ENCODE measurements at regions not wholly inside any gene's neighbourhood (a gene's known extent, or its start where the extent isn't known, plus 50 kb on each side); places are given as distances from the start of the nearest gene placed in this dataset.

DNA sequence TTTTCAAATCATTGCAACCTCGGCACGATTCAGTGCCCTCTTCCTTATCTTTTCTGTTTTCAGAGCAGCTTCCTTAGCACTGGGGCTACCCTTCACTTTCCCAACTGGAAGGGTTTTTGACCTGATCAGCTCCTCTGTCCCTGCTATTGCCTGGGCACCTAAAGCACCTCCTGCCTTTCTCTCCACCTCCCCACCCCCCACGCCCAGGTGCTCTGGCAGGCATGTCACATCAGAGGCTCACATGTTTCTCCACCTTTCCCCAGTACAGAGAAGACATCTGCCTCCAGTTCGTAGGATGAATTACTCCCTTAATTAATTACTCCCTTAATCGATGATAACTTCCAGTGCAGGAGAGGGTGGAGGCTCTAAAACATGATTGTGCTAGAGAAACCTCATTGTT lies 88.7 kb upstream of the LCLAT1 start:
- peaks cover 5 to 24% of the 10 kb centered on the region in 2 donors for H3K4me1 ChIP-seq (ENCODE audit: control insufficient read depth in 1 of 2, insufficient read depth in 2 of 2, low read length in 2 of 2)
- H3K4me3 ChIP-seq (ENCODE audit: low read depth in 1 of 2, low read length in 2 of 2): no peak overlapping the region
- H3K36me3 ChIP-seq (ENCODE audit: control insufficient read depth in 1 of 2, insufficient read depth in 2 of 2, low read length in 2 of 2): no peaks in the 10 kb centered on the region
- no peaks in the 10 kb centered on the region for H3K27me3 ChIP-seq (ENCODE audit: low read depth, low read length)
- H3K27ac ChIP-seq (ENCODE audit: low read length): no peak overlapping the region
- no peaks in the 10 kb centered on the region for H3K9me3 ChIP-seq (ENCODE audit: control insufficient read depth in 1 of 2, low read length in 2 of 2)

DNA sequence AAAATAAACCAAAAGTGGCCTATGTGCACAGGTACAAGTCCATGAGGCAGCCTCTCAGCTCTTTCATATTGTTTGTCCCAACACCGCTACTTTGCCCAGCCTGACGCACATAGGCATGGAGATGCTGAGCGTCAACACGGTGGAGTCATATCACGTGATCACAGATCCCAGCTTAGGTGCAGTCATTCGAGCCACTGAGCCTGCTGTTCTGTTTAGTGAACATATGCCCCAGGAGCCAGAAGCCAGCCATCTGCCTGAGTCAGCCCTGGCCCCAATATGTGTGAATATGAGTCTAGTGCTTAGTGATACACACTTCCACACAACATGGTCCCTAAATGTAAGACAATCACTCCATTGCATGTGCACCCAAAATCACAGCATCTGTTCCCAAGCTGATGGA lies 88.2 kb upstream of the LCLAT1 start:
- Histone ChIP-seq H3K27ac (ENCODE audit: low read length) (no peak overlapping the region), H3K9me3 (ENCODE audit: control insufficient read depth in 1 of 2, low read length in 2 of 2) (no peaks in the 10 kb centered on the region), H3K4me3 (ENCODE audit: low read depth in 1 of 2, low read length in 2 of 2) (no peak overlapping the region), H3K4me1 (ENCODE audit: control insufficient read depth in 1 of 2, insufficient read depth in 2 of 2, low read length in 2 of 2) (peaks cover 5 to 25% of the 10 kb centered on the region in 2 donors), H3K27me3 (ENCODE audit: low read depth, low read length) (no peaks in the 10 kb centered on the region), H3K36me3 (ENCODE audit: control insufficient read depth in 1 of 2, insufficient read depth in 2 of 2, low read length in 2 of 2) (no peaks in the 10 kb centered on the region)

DNA sequence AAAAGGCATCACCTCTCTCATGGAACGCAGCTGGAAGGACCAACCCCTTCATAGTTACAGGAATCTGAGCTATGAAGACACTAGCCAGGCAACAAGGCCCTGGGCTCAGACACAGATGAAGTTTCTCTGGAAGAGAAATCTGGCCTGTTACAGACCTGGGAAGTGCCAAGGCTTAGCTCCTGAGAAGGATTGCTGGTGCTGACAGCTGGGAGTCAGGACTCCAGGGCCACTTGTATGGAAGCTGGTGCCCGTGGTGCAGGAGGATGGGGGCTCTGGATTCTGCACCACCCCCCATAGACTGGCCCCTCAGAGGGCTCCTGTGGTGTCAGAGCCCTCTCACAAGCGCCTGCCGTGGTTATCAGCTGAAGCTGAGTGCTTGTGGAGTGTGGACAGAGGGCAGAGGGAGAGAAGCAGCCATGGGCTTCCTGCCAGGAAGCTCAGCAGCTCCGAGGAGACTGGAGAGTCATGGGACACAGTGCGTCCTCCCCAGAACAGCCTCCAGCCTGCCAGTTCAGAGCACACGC lies 87.3 kb upstream of the LCLAT1 start:
- H3K36me3 ChIP-seq (ENCODE audit: control insufficient read depth in 1 of 2, insufficient read depth in 2 of 2, low read length in 2 of 2): no peaks in the 10 kb centered on the region
- peak overlapping the region; percentile 62 for H3K27ac ChIP-seq (ENCODE audit: low read length)
- peak overlapping the region in 1 of 2 donors; percentile 6 for H3K4me3 ChIP-seq (ENCODE audit: low read depth in 1 of 2, low read length in 2 of 2)
- H3K9me3 ChIP-seq (ENCODE audit: control insufficient read depth in 1 of 2, low read length in 2 of 2): no peaks in the 10 kb centered on the region
- peaks cover 5 to 25% of the 10 kb centered on the region in 2 donors for H3K4me1 ChIP-seq (ENCODE audit: control insufficient read depth in 1 of 2, insufficient read depth in 2 of 2, low read length in 2 of 2)
- H3K27me3 ChIP-seq (ENCODE audit: low read depth, low read length): no peaks in the 10 kb centered on the region

- H3K4me1 ChIP-seq (ENCODE audit: control insufficient read depth in 1 of 2, insufficient read depth in 2 of 2, low read length in 2 of 2): peaks cover 5 to 34% of the 10 kb centered on the region in 2 donors
Observed at GRCh38 chr2:30361751-30362394, 85.2 kb upstream of the LCLAT1 start.

GRCh38 chr2:30362468-30363081 lies 84.5 kb upstream of the LCLAT1 start:
- Histone ChIP-seq H3K27ac (ENCODE audit: low read length) (peak overlapping the region; percentile 33), H3K36me3 (ENCODE audit: control insufficient read depth in 1 of 2, insufficient read depth in 2 of 2, low read length in 2 of 2) (no peaks in the 10 kb centered on the region), H3K4me3 (ENCODE audit: low read depth in 1 of 2, low read length in 2 of 2) (no peak overlapping the region), H3K27me3 (ENCODE audit: low read depth, low read length) (no peaks in the 10 kb centered on the region), H3K9me3 (ENCODE audit: control insufficient read depth in 1 of 2, low read length in 2 of 2) (no peaks in the 10 kb centered on the region), H3K4me1 (ENCODE audit: control insufficient read depth in 1 of 2, insufficient read depth in 2 of 2, low read length in 2 of 2) (peaks cover 5 to 34% of the 10 kb centered on the region in 2 donors)

More at GRCh38 chr2:30361751-30362394, 85.2 kb upstream of the LCLAT1 start:
- Histone ChIP-seq H3K4me3 (ENCODE audit: low read depth in 1 of 2, low read length in 2 of 2) (no peak overlapping the region), H3K27ac (ENCODE audit: low read length) (no peak overlapping the region), H3K9me3 (ENCODE audit: control insufficient read depth in 1 of 2, low read length in 2 of 2) (no peaks in the 10 kb centered on the region), H3K27me3 (ENCODE audit: low read depth, low read length) (no peaks in the 10 kb centered on the region), H3K36me3 (ENCODE audit: control insufficient read depth in 1 of 2, insufficient read depth in 2 of 2, low read length in 2 of 2) (no peaks in the 10 kb centered on the region)

- Histone ChIP-seq H3K4me3 (ENCODE audit: low read depth in 1 of 2, low read length in 2 of 2) (no peak overlapping the region), H3K27ac (ENCODE audit: low read length) (no peak overlapping the region), H3K27me3 (ENCODE audit: low read depth, low read length) (no peaks in the 10 kb centered on the region), H3K36me3 (ENCODE audit: control insufficient read depth in 1 of 2, insufficient read depth in 2 of 2, low read length in 2 of 2) (no peaks in the 10 kb centered on the region), H3K9me3 (ENCODE audit: control insufficient read depth in 1 of 2, low read length in 2 of 2) (no peaks in the 10 kb centered on the region), H3K4me1 (ENCODE audit: control insufficient read depth in 1 of 2, insufficient read depth in 2 of 2, low read length in 2 of 2) (peaks cover 5 to 34% of the 10 kb centered on the region in 2 donors)
Observed at GRCh38 chr2:30363406-30363805, 83.6 kb upstream of the LCLAT1 start.

DNA sequence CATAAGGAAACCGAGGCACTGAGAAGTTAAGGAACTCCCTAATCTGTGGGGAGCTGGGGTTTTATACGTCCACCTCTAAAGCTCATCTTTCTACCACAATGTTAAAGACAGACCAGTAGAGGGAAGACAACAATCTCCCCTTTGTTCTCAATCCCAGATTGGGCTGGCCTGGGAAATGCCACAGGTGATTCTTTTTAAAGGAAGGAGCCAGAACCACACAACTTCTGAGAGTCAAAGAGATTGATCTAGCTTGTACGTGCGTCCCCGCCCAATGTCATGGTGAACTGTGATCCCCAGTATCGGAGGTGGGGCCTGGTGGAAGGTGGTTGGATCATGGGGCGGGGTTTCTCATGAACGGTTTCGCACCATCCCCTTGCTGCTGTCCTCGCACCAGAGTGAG lies 81.8 kb upstream of the LCLAT1 start:
- Histone ChIP-seq H3K4me1 (ENCODE audit: control insufficient read depth in 1 of 2, insufficient read depth in 2 of 2, low read length in 2 of 2) (peaks cover 0 to 24% of the 10 kb centered on the region in 2 donors), H3K4me3 (ENCODE audit: low read depth in 1 of 2, low read length in 2 of 2) (no peak overlapping the region), H3K27me3 (ENCODE audit: low read depth, low read length) (no peaks in the 10 kb centered on the region), H3K27ac (ENCODE audit: low read length) (no peak overlapping the region), H3K36me3 (ENCODE audit: control insufficient read depth in 1 of 2, insufficient read depth in 2 of 2, low read length in 2 of 2) (no peaks in the 10 kb centered on the region), H3K9me3 (ENCODE audit: control insufficient read depth in 1 of 2, low read length in 2 of 2) (no peaks in the 10 kb centered on the region)

- Histone ChIP-seq H3K4me1 (ENCODE audit: control insufficient read depth in 1 of 2, insufficient read depth in 2 of 2, low read length in 2 of 2) (peaks cover 0 to 21% of the 10 kb centered on the region in 2 donors), H3K9me3 (ENCODE audit: control insufficient read depth in 1 of 2, low read length in 2 of 2) (no peaks in the 10 kb centered on the region), H3K27me3 (ENCODE audit: low read depth, low read length) (no peaks in the 10 kb centered on the region), H3K36me3 (ENCODE audit: control insufficient read depth in 1 of 2, insufficient read depth in 2 of 2, low read length in 2 of 2) (no peaks in the 10 kb centered on the region), H3K27ac (ENCODE audit: low read length) (no peak overlapping the region), H3K4me3 (ENCODE audit: low read depth in 1 of 2, low read length in 2 of 2) (no peak overlapping the region)
Observed at GRCh38 chr2:30366199-30366691, 80.8 kb upstream of the LCLAT1 start.

GRCh38 chr2:30367232-30368070 lies 79.6 kb upstream of the LCLAT1 start:
- H3K36me3 ChIP-seq (ENCODE audit: control insufficient read depth in 1 of 2, insufficient read depth in 2 of 2, low read length in 2 of 2): no peaks in the 10 kb centered on the region
- H3K4me3 ChIP-seq (ENCODE audit: low read depth in 1 of 2, low read length in 2 of 2): no peak overlapping the region
- H3K9me3 ChIP-seq (ENCODE audit: control insufficient read depth in 1 of 2, low read length in 2 of 2): no peaks in the 10 kb centered on the region
- peaks cover 0 to 15% of the 10 kb centered on the region in 2 donors for H3K4me1 ChIP-seq (ENCODE audit: control insufficient read depth in 1 of 2, insufficient read depth in 2 of 2, low read length in 2 of 2)
- H3K27me3 ChIP-seq (ENCODE audit: low read depth, low read length): no peaks in the 10 kb centered on the region
- H3K27ac ChIP-seq (ENCODE audit: low read length): no peak overlapping the region

DNA sequence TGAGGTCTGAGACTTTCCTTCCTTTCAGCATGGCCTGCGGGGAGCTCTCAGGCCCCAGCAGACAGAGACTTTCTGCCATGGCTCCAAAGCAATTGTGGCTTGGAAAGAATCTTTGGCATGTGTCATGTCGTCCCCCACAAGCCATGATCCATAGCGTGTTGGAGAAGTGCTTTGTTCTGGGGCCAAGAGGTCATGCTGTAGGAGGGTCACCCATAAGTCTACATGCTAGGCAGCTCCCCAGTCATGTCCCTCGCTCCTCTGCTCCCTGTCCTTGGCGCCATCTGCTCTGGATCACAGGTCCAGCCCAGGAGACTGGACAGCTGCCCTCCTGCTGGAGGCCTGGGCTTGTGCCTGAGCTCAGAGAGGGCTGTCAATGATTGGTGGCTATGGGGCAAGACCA lies 78.8 kb upstream of the LCLAT1 start:
- H3K4me1 ChIP-seq (ENCODE audit: control insufficient read depth in 1 of 2, insufficient read depth in 2 of 2, low read length in 2 of 2): peaks cover 0 to 11% of the 10 kb centered on the region in 2 donors
- no peaks in the 10 kb centered on the region for H3K27me3 ChIP-seq (ENCODE audit: low read depth, low read length)
- H3K9me3 ChIP-seq (ENCODE audit: control insufficient read depth in 1 of 2, low read length in 2 of 2): no peaks in the 10 kb centered on the region
- no peak overlapping the region for H3K27ac ChIP-seq (ENCODE audit: low read length)
- H3K4me3 ChIP-seq (ENCODE audit: low read depth in 1 of 2, low read length in 2 of 2): no peak overlapping the region
- H3K36me3 ChIP-seq (ENCODE audit: control insufficient read depth in 1 of 2, insufficient read depth in 2 of 2, low read length in 2 of 2): no peaks in the 10 kb centered on the region

All from muscle layer of duodenum (tissue), 2 donors.